ENCODE measurements at regions not wholly inside any gene's neighbourhood (a gene's known extent, or its start where the extent isn't known, plus 50 kb on each side); places are given as distances from the start of the nearest gene placed in this dataset.
"Not testable (repeated sequence)": the region's sequence is repeated elsewhere in the genome, so short reads cannot be mapped to it uniquely, and the experiment has no call there.

DNA sequence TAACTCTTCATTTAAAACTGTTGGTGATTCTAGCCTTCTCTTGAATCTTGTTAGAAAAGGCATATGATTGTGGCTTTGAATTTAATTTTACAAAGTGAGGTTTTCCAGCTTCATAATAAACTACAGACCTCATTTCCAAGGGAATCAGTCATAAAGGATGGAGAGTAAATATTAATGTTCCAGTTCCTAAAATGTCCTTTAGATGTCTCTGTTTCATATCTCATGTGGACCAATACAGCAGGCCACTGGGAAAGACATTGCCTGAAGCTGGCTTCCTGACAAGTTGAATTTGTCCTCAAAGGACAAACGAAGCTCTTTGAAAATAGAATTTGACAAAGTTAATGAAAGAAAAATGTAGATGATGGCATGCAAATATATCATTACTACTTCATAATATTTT lies 125.4 kb downstream of the ZNF330 start:
- DNase-seq (ENCODE audit: low spot score), result peak; percentile 58

DNA sequence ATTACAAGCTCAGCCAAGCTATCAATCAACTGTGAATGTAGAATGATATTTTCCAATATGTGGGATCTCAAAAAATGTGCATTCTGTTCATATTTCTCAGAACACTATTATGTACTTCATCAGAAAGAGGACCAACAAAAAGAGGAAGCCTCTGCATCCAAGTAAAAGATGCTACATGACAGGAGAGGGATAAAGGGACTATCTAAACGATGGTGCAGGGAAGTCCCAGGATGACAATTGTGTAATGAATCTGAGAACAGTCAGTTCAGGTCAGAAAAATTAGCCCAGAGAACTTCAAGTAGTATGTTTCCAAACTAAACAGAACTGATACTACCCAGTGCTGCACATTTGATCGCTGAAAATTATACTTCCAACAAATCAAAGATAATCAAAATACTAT lies 127.0 kb downstream of the ZNF330 start:
- DNase-seq (ENCODE audit: low spot score), result no peak

DNA sequence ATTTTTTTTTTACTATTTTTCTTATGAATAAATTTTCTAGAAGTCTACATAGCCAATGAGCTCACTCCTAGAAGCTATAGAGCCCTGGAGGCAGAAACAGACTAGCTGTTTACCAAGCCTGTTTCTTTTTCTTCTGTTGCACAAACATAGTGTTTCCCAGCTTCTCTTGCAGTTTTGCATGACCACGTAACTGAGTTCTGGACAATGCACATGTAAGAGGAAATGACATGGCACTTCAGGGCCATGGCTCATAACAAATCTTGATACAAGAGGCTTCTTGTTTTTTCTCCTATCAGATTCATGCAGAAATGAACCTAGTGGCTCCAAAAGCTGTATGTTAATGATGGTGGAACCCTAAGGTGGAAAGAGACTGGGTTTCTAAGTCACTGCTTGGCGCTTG lies 127.4 kb downstream of the ZNF330 start:
- DNase-seq (ENCODE audit: low spot score), result no peak

GRCh38 chr4:141348573-141348972 lies 127.9 kb downstream of the ZNF330 start:
- no peak for DNase-seq (ENCODE audit: low spot score)

GRCh38 chr4:141349236-141349635 lies 128.5 kb downstream of the ZNF330 start:
- no peak for DNase-seq (ENCODE audit: low spot score)

DNA sequence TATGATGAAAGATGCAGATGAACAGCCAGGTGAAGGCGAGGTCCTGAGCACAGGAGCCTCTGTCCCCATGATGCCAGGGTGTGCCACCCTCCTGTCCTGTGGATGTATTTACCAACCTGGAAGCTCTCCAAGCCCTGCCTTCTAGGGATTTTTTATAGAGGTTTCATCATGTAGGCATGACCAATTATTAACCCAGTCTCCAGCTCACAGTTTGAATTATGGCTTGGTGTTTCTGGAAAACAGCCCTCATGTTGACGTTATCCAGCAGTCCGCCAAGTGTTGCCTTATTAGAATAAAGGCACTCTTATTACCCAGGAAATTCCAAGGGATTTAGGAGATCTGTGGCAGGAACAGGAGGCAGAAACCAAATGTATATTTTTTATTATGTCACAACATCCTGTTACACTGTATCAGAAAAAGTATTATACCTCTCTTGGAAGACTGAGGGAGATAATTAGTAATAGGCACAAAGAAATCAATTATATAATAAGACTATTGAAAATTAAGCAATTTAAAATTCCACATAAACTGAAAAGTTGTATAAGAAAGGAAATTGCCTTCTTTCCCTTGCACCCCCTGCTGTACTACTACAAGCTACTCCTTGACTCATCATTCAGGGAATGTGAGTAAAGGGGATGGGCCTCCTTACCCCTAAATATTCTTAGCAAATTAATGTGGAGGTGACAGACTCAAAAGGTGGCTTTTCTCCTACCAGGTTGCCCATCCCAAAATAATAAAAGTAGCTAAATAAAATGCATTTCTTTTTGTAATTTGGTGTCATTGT lies 129.6 kb downstream of the ZNF330 start:
- DNase-seq (ENCODE audit: low spot score), result peak; percentile 58

DNA sequence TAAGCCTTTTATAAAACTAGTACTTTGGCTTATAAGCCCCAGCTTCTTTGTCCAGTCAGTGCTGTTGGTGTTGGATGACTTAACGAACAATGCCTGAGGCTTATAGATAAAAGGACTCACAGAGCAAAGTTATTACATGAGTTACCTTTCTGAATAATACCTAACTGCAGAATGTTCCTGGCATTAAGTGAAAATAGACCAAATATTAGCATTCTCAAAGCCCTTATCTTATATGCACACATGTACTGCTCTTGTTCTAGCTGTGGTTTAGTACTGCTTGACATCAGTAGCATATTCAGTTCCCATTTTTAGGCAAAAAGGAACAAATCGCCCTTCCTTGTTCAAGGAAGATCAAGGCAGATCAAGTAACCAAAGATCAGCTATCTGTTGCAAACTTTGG lies 131.6 kb downstream of the ZNF330 start:
- no peak for DNase-seq (ENCODE audit: low spot score)

DNA sequence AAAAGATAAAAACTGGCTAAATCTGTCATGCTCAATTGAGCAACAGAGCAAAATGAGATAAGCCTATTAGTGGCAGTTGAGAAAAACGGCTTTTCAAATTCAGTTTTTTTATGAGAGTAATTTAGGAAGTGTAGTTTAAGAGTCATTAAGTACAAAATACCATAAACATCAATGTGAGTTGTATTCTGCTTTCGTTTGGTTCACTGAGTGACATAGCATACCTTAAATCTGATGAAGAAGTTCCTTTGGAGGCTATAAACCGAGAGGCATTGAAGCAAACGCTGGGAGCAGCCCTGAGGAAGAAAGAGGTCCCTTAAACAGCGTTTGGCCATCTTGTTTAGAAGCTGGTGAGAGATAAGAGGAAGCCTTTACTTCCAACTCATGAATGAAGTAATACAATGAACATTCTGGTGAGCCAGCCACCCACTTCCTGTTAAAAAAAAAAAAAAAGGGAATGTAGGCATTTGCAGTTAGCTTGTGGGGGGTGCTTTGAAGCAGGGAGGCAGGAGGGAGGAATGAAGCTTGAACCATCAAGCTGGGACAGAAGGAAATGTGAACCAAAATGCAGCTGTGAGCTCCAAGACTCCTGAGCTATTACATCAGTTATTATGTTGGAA lies 132.3 kb downstream of the ZNF330 start:
- DNase-seq (ENCODE audit: low spot score), result no peak

DNA sequence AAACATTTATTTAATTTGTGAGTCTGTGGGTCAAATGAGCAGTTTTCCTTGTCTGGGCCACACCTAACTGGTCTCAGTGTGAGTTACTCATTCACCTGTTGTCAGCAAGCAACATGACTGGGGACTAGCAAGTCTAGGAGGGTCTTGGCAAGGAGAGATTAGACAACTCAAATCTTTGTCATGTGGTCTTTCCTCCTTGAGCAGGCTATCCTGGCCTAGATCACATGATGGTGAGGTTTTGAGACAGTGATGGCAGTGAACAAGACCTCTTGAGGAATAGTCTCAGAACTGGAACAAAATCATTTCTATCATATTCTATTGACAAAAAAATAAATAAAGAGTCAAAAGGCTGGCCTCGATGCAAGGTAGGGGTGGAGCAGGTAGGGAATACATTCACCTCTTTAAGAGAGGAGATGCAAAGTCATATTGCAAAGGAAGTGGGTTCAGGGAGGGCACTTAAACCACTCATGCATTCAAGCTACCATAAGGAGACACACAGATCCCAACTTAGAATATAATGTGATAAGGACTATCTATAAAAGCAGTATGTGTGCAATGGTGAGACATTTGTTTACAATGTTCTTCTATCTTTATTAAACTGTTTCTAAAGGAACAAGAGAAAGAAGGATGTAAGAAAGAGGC lies 135.7 kb downstream of the ZNF330 start:
- no peak for DNase-seq (ENCODE audit: low spot score)

- no peak for DNase-seq (ENCODE audit: low spot score)
Measured at GRCh38 chr4:141356963-141357335, 136.3 kb downstream of the ZNF330 start.

GRCh38 chr4:141368241-141368640 lies 147.5 kb downstream of the ZNF330 start:
- DNase-seq (ENCODE audit: low spot score), result not testable (repeated sequence)

GRCh38 chr4:141371206-141371605 lies 150.5 kb downstream of the ZNF330 start:
- no peak for DNase-seq (ENCODE audit: low spot score)

DNA sequence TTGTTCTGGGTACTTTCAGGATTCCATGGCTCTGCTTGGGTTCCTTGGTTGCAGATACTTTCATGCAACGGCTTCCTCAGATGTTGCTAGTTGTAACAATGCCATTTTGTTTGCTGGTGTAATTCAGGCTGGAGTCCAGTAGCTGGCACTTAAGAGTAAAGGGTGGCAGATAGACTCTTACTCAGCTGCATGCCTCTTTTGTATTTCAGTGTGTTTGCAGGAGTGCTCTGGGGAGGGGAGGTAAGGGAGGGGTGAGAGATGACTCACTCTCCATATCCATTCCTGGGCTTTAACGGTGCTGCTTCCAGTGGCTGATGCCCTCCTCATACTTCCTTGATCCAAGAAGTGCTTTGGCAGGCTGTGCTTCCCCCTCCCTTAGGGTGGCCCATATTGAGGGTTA lies 155.2 kb downstream of the ZNF330 start:
- DNase-seq (ENCODE audit: low spot score), result peak; percentile 36

DNA sequence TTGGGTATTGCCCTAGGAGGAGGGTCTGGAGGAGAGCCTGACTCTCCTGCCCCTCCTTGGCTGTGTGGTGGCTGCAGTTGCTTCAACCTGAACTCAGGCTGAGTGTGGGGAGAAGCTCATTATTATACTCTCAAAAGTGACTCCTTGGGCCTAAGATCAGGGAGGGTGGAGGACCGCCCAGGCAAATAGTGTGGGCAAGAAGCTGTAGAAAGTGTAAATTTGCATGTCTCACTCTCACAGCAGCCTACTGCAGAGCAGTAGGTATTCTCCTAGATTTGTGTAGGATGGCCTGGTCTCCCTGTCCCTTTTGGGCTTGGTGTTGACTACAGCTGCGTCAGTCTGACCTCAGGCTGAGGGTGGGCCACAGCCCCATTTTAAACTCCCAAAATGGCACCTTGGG lies 156.1 kb downstream of the ZNF330 start:
- no peak for DNase-seq (ENCODE audit: low spot score)

DNA sequence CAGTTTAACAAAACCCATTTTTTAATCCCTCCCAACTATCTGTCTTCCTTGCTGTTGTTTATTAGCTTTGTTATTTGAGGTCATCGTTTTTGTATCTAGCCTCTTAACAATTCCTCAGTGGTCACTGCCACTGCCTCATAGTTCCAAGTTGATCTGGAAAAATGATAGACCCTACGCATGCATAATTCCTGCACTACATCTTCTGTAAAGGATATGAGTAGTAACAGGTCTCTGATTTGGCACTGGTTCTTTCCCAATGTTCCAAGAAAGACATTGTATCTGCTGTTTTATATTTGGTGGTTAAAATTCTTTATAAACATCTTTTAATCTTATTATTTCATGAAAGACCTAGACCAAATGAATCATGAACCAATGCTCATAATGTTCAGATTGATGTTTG lies 166.6 kb downstream of the ZNF330 start:
- DNase-seq (ENCODE audit: low spot score), result no peak

- DNase-seq (ENCODE audit: low spot score), result no peak
Measured at GRCh38 chr4:141388481-141388880, 167.8 kb downstream of the ZNF330 start.

DNA sequence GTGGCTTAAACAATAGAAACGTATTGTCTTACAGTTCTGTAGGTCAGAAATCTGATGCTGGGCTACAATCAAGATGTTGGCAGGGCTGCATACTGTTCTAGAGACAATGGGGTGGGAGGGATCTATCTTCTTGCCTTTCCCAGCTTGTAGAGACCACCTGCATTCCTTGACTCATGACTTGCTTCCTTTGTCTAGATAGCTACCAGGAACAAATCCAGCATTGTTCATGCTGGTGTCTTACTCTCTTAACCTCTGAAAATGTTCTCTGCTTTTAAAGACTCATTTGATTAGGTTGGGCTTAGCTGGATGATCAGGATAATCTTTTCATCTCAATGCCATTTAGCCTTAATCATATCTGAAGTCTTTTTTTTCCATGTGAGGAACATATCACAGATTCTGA lies 169.0 kb downstream of the ZNF330 start:
- DNase-seq (ENCODE audit: low spot score), result no peak

- no peak for DNase-seq (ENCODE audit: low spot score)
Measured at GRCh38 chr4:141390571-141390970, 169.9 kb downstream of the ZNF330 start.

DNA sequence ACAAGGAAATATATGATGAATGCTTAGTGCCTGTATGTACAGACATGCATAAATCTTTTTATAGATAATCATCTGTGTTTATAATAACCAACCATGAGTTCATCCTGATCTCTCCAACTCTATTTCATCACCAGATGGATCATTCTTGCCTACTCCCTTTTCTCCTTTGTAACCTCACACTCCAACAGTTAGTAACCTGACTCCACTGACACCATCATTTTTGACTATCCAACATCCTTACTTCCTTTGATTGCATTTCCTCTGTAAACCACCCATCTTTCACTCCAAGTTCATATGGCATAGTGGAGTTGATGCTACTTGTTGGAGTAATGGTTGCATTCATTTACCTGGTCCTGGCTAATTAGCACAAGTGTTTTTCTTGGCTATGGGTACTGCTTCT lies 170.6 kb downstream of the ZNF330 start:
- no peak for DNase-seq (ENCODE audit: low spot score)

DNA sequence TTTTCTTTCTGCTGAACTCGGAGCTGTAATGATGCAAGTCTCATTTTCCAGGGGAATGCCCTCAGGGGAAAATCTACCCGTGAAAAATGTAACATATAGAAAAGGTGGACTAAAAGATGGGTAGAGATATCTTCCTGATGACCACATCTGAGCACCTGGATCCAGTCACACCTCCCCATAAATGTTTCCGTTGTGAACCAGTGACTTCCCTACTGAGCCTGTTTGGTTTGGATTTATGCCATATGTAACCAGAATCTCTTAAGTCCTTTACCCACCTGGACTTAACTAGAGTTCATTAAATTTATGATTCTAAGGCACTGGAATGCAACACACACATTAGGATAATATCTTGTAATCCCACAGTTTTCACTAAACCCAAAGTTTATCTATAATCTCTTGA lies 171.1 kb downstream of the ZNF330 start:
- no peak for DNase-seq (ENCODE audit: low spot score)

- DNase-seq (ENCODE audit: low spot score), result no peak
Measured at GRCh38 chr4:141395246-141395830, 174.6 kb downstream of the ZNF330 start.

GRCh38 chr4:141395919-141396318 lies 175.2 kb downstream of the ZNF330 start:
- DNase-seq (ENCODE audit: low spot score), result no peak

DNA sequence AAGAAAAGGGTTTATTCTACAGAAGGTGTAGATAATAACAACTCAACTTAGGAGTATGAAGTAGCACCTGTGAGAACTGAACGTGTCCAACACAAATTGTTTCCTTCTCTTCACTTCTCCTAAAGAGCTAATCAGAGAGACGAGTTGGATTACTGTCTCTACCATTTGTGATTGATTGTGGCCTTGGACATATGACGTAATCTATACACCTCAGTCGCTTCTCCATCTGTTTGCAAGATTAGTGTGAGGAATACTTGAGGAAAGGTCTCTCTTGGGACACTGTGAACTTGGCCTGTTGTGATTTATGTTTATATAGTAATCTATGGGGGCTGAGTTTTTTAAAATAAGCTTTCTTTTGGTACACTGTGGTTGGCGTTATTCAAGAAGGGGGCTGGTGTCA lies 182.0 kb downstream of the ZNF330 start:
- no peak for DNase-seq (ENCODE audit: low spot score)
